SH-SY5Y (cell line): ENCODE measurements at regions not wholly inside any gene's neighbourhood (a gene's known extent, or its start where the extent isn't known, plus 50 kb on each side); places are given as distances from the start of the nearest gene placed in this dataset.

Experiments used
- GATA2 ChIP-seq: IDR thresholded peaks from 2 replicates; pipeline ENCODE4 v1.6.1; 2011; ENCODE audit warnings: mild to moderate bottlenecking, low read depth, low read length
- GATA3 ChIP-seq: IDR thresholded peaks from 2 replicates; pipeline ENCODE4 v1.6.1; 2011; ENCODE audit warnings: low read depth, mild to moderate bottlenecking, low read length, moderate library complexity

DNA sequence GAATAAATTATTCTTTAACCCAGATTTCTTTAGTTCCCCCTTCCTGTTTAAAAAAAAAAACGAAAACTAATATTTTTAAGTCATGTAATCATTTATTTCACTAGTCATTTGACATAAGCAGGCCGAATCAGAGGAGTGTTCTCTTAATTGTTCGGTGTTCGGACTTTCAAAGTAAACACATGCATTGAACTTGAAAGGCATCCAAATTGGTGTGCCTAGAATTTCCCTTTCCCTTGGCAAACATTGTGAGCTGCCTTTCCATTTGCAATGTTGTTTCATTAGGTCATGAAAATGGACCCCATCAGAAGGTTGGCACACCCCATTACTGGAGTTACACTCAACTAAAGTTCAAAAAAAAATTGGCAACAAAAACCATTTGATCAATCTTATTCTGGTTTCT lies 283.0 kb upstream of the MARCKS start:
- no peak for TF ChIP-seq GATA2
- TF ChIP-seq GATA3 = no peak
